HEK293T (cell line): ENCODE measurements at regions not wholly inside any gene's neighbourhood (a gene's known extent, or its start where the extent isn't known, plus 50 kb on each side); places are given as distances from the start of the nearest gene placed in this dataset.

Experiments used
- CTCF ChIA-PET: fragments of 350-600 bp; formaldehyde crosslinking; extraction: SDS; loops from one replicate; lab custom pipeline; 2021; ENCODE audit warnings: antibody characterized with exemption, inconsistent platforms; lab: Yijun Ruan, JAX
- POLR2A ChIA-PET: fragments of 350-600 bp; formaldehyde crosslinking; extraction: SDS; loops from one replicate; lab custom pipeline; 2020; ENCODE audit warnings: antibody characterized with exemption, inconsistent platforms; lab: Yijun Ruan, JAX
- DNase-seq: peaks from one replicate; pipeline ENCODE4 v3.0.0; 2012; ENCODE audit warnings: mixed read lengths; ENCODE audit errors: extremely low spot score
- ARNT ChIP-seq: fragments of 450-650 bp; IDR thresholded peaks from 2 replicates; pipeline ENCODE4 v1.6.1; 2017; ENCODE audit warnings: mild to moderate bottlenecking
- BHLHE40 ChIP-seq: fragments of 450-650 bp; IDR thresholded peaks from 2 replicates; pipeline ENCODE4 v1.6.1; 2016; ENCODE audit warnings: mild to moderate bottlenecking, moderate library complexity, borderline replicate concordance
- CTBP1 ChIP-seq: fragments of 450-650 bp; IDR thresholded peaks from 2 replicates; pipeline ENCODE4 v1.6.1; 2016; ENCODE audit warnings: borderline replicate concordance
- ELF4 ChIP-seq: fragments of 450-650 bp; IDR thresholded peaks from 2 replicates; pipeline ENCODE4 v1.6.1; 2017; ENCODE audit warnings: antibody characterized with exemption
- FOXA1 ChIP-seq: fragments of 450-650 bp; IDR thresholded peaks from 2 replicates; pipeline ENCODE4 v1.6.1; 2016; ENCODE audit warnings: mild to moderate bottlenecking
- FOXK2 ChIP-seq: fragments of 450-650 bp; IDR thresholded peaks from 2 replicates; pipeline ENCODE4 v1.6.1; 2016; ENCODE audit warnings: mild to moderate bottlenecking
- FOXM1 ChIP-seq: fragments of 450-650 bp; IDR thresholded peaks from 2 replicates; pipeline ENCODE4 v1.6.1; 2017; ENCODE audit warnings: mild to moderate bottlenecking, borderline replicate concordance
- HDGF ChIP-seq: fragments of 450-650 bp; IDR thresholded peaks from 2 replicates; pipeline ENCODE4 v1.6.1; 2017; ENCODE audit warnings: antibody characterized with exemption, borderline replicate concordance
- L3MBTL2 ChIP-seq: fragments of 450-650 bp; conservative IDR thresholded peaks from 2 replicates; pipeline ENCODE4 v1.6.1; 2016; ENCODE audit warnings: mild to moderate bottlenecking
- LEF1 ChIP-seq: fragments of 450-650 bp; IDR thresholded peaks from 2 replicates; pipeline ENCODE4 v1.6.1; 2017; ENCODE audit warnings: mild to moderate bottlenecking, borderline replicate concordance
- NFRKB ChIP-seq: fragments of 450-650 bp; IDR thresholded peaks from 2 replicates; pipeline ENCODE4 v1.6.1; 2016; ENCODE audit warnings: mild to moderate bottlenecking, moderate library complexity
- PKNOX1 ChIP-seq: fragments of 450-650 bp; IDR thresholded peaks from 2 replicates; pipeline ENCODE4 v1.6.1; 2016
- SP1 ChIP-seq: fragments of 450-650 bp; IDR thresholded peaks from 2 replicates; pipeline ENCODE4 v1.6.1; 2017
- SUZ12 ChIP-seq: fragments of 450-650 bp; IDR thresholded peaks from 2 replicates; pipeline ENCODE4 v1.6.1; 2016; ENCODE audit warnings: mild to moderate bottlenecking
- TARDBP ChIP-seq: fragments of 450-650 bp; IDR thresholded peaks from 2 replicates; pipeline ENCODE4 v1.6.1; 2016
- ZNF384 ChIP-seq: fragments of 450-650 bp; IDR thresholded peaks from 2 replicates; pipeline ENCODE4 v1.6.1; 2016

- peak; percentile 66 for DNase-seq
- ChIA-PET CTCF (interaction anchor here (0.6 to 2.9 kb wide), 28 partner anchors 9 to 722 kb away, joined by 3 to 68 read pairs (median 4); partner anchors contain the start of gene NOL4), POLR2A (no interaction called here)
- TF ChIP-seq ZNF384 (0 out of 2 replicates have a peak, but pooled peaks have one; percentile 15), L3MBTL2 (no peak), NFRKB (no peak), ELF4 (no peak)
Observed at GRCh38 chr18:34122724-34123334, 101.9 kb downstream of the NOL4 start.

- peak; percentile 49 for DNase-seq
- CTCF ChIA-PET: interaction anchor here (2.9 kb wide), 2 partner anchors 201 to 282 kb away, joined by 13 to 68 read pairs; no protein-coding TSS in a partner anchor
- POLR2A ChIA-PET: no interaction called here
- no peak for TF ChIP-seq LEF1
- no peak for TF ChIP-seq BHLHE40
- TF ChIP-seq ZNF384: no peak
- TF ChIP-seq CTBP1: 0 out of 2 replicates have a peak, but pooled peaks have one; percentile 21
Observed at GRCh38 chr18:34121200-34121721, 103.5 kb downstream of the NOL4 start.

GRCh38 chr18:34120294-34120693 lies 104.4 kb downstream of the NOL4 start:
- TF ChIP-seq LEF1 (no peak), FOXM1 (no peak), BHLHE40 (no peak), L3MBTL2 (no peak), NFRKB (no peak), ELF4 (no peak), FOXK2 (no peak), CTBP1 (no peak), SUZ12 (no peak), ZNF384 (no peak), TARDBP (no peak), PKNOX1 (no peak), ARNT (no peak), SP1 (no peak), FOXA1 (no peak), HDGF (no peak)
- CTCF ChIA-PET: no interaction called here
- POLR2A ChIA-PET: no interaction called here
- DNase-seq: no peak

GRCh38 chr18:34117319-34117718 lies 107.4 kb downstream of the NOL4 start:
- DNase-seq: peak; percentile 42
- ChIA-PET POLR2A (interaction anchor here (0.5 kb wide), 1 partner anchor 206 kb away, joined by 3 read pairs; no protein-coding TSS in a partner anchor), CTCF (interaction anchor here (0.6 to 1.6 kb wide), 2 partner anchors 100 to 205 kb away, joined by 3 to 8 read pairs; no protein-coding TSS in a partner anchor)
- TF ChIP-seq CTBP1: peak; percentile 34; the same call in 1 of the 2 replicates
- TF ChIP-seq TARDBP: no peak

GRCh38 chr18:34115409-34116081 lies 109.2 kb downstream of the NOL4 start:
- TF ChIP-seq ELF4 (no peak), TARDBP (no peak), LEF1 (no peak), FOXK2 (no peak), BHLHE40 (no peak), ARNT (no peak), NFRKB (no peak)
- ChIA-PET CTCF (no interaction called here), POLR2A (no interaction called here)
- DNase-seq: no peak

- ChIA-PET POLR2A (no interaction called here), CTCF (no interaction called here)
- no peak for TF ChIP-seq TARDBP
- no peak for TF ChIP-seq NFRKB
- TF ChIP-seq FOXA1: no peak
- no peak for TF ChIP-seq FOXM1
- TF ChIP-seq SP1: no peak
- TF ChIP-seq ZNF384: no peak
- TF ChIP-seq ELF4: no peak
- TF ChIP-seq LEF1: no peak
- DNase-seq: no peak
Observed at GRCh38 chr18:34114996-34115395, 109.7 kb downstream of the NOL4 start.

- CTCF ChIA-PET: no interaction called here
- POLR2A ChIA-PET: no interaction called here
- DNase-seq: no peak
- TF ChIP-seq L3MBTL2 (no peak), ZNF384 (peak; percentile 67)
Observed at GRCh38 chr18:34108206-34108605, 116.5 kb downstream of the NOL4 start.

GRCh38 chr18:34098109-34098508 lies 126.6 kb downstream of the NOL4 start:
- DNase-seq: no peak
- POLR2A ChIA-PET: no interaction called here
- TF ChIP-seq ELF4: no peak
- TF ChIP-seq PKNOX1: peak; percentile 68
- no peak for TF ChIP-seq FOXA1
- CTCF ChIA-PET: no interaction called here
